Tibial artery (tissue), 4 donors: ENCODE measurements at regions not wholly inside any gene's neighbourhood (a gene's known extent, or its start where the extent isn't known, plus 50 kb on each side); places are given as distances from the start of the nearest gene placed in this dataset.

Source experiments
- DNase-seq, 2 donors: peaks; one replicate each; pipeline ENCODE4 v3.0.0-alpha.2; 2019
- H3K27ac ChIP-seq, 2 donors: fragments of 200-600 bp; sonication (generic) in 1 of 2; 1 replicate in 1 of 2; 2 replicates in 1 of 2; pipeline ENCODE4 v1.5.1; 2018 to 2019; ENCODE audit warnings: mild to moderate bottlenecking in 1 of 2
- H3K27me3 ChIP-seq, 2 donors: fragments of 200-600 bp; sonication (generic) in 1 of 2; one replicate each; pipeline versions ENCODE4 v1.5.1 to v1.6.0; 2016 to 2019
- H3K36me3 ChIP-seq, 3 donors: fragments of 200-600 bp; sonication (generic) in 2 of 3; one replicate each; pipeline ENCODE4 v1.5.1; 2016 to 2019; ENCODE audit warnings: mild to moderate bottlenecking in 2 of 3
- H3K4me1 ChIP-seq, 4 donors: fragments of 200-600 bp; sonication (generic) in 2 of 4; 1 replicate in 3 of 4; 2 replicates in 1 of 4; pipeline ENCODE4 v1.5.1; 2016 to 2019
- H3K4me3 ChIP-seq, 2 donors: fragments of 200-600 bp; sonication (generic) in 1 of 2; 1 replicate in 1 of 2; 2 replicates in 1 of 2; pipeline ENCODE4 v1.5.1; 2018 to 2019; ENCODE audit warnings: mild to moderate bottlenecking in 2 of 2
- H3K9me3 ChIP-seq, 3 donors: fragments of 200-600 bp; sonication (generic) in 1 of 3; one replicate each; pipeline ENCODE4 v1.5.1; 2016 to 2019
- intact Hi-C: fragments of 100-400 bp; cut with DNase I; formaldehyde crosslinking; loops from one replicate; pipeline ENCODE4 v1.15.0; 2023; ENCODE audit warnings: low total_unique reads
- TF ChIP-seq, protein P1 (sequence below), 2 experiments: fragments of 200-600 bp in 1 of 2; fragments of 450-650 bp in 1 of 2; IDR thresholded peaks; one replicate each; pipeline ENCODE4 v1.5.1; 2017 to 2019; ENCODE audit warnings: antibody characterized with exemption in 2 of 2, mild to moderate bottlenecking in 1 of 2, moderate library complexity in 1 of 2

DNA sequence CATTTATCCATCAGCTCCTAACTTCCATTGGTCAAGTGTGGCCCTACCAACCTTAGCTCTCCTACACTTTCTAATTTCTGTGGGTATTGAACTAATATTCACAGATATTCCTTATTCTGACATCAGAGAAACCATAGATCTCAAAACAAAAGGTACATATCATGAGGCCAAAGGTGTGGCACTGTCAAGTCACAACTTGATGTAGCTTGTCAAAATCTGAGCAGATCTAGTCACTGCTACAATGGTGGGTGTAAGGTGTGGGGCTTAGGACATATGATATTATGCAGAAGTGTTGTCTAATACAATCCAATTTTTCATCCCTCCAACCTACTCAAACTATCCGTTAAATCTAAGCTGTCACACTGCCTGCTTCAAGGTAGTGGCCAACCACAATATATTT lies 114.0 kb upstream of the FAR2 start:
- intact Hi-C loops: no loop called here
- Histone ChIP-seq H3K4me3 (no peak overlapping the region), H3K27ac (no peak overlapping the region), H3K36me3 (no peaks in the 10 kb centered on the region), H3K27me3 (no peaks in the 10 kb centered on the region), H3K9me3 (no peaks in the 10 kb centered on the region), H3K4me1 (no peaks in the 10 kb centered on the region)
- TF ChIP-seq, protein P1, sequence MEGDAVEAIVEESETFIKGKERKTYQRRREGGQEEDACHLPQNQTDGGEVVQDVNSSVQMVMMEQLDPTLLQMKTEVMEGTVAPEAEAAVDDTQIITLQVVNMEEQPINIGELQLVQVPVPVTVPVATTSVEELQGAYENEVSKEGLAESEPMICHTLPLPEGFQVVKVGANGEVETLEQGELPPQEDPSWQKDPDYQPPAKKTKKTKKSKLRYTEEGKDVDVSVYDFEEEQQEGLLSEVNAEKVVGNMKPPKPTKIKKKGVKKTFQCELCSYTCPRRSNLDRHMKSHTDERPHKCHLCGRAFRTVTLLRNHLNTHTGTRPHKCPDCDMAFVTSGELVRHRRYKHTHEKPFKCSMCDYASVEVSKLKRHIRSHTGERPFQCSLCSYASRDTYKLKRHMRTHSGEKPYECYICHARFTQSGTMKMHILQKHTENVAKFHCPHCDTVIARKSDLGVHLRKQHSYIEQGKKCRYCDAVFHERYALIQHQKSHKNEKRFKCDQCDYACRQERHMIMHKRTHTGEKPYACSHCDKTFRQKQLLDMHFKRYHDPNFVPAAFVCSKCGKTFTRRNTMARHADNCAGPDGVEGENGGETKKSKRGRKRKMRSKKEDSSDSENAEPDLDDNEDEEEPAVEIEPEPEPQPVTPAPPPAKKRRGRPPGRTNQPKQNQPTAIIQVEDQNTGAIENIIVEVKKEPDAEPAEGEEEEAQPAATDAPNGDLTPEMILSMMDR (IDR thresholded peaks at IDR 0.05): no peak
- no peak for DNase-seq

DNA sequence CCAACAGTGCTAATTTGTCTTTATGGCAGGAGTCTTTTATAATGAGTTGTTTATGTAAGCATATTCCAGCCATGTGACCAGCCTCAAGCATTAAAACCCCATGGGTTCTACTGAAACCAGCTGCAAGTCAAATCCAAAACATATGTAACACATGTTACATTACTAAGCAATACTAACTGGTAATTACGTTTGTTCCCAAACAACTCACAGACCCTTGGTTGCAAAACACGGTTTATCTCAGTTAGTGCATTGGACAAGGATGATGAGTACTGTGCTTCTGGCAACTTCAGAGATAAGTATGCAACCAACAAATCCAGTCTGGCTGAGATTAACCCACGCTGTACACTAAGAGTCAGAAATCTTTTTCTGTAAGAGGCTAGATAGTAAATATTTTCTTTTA lies 110.1 kb upstream of the FAR2 start:
- no peaks in the 10 kb centered on the region for H3K9me3 ChIP-seq
- no peaks in the 10 kb centered on the region for H3K36me3 ChIP-seq
- no peak overlapping the region for H3K4me3 ChIP-seq

DNA sequence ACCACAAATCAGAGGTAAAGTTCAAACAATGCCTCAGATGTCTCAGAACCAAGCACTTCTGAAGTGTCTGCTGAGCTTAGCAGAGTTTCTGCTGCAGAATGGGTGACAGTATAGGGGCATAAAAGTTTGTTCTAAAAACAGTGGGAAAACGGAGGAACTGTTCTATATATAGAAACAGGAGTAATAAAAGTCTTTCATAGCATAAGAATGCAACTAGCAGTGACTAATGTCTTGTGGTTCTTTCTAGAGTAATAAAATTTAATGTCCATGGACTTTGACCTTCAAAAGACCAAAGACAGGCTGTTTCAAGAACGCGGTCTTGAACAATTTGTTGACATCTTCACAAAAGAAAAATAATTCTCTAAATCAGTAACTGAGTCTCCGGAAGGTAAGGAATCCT lies 107.5 kb upstream of the FAR2 start:
- intact Hi-C loops: no loop called here
- Histone ChIP-seq H3K27me3 (no peaks in the 10 kb centered on the region), H3K4me1 (peaks cover 0 to 11% (median 5%) of the 10 kb centered on the region in 4 donors), H3K36me3 (no peaks in the 10 kb centered on the region), H3K27ac (no peak overlapping the region), H3K9me3 (no peaks in the 10 kb centered on the region), H3K4me3 (no peak overlapping the region)
- no peak for DNase-seq
- TF ChIP-seq, protein P1 (IDR thresholded peaks at IDR 0.05): no peak

More for the DNA sequence above, 110.1 kb upstream of the FAR2 start:
- Histone ChIP-seq H3K4me1 (peaks cover 0 to 11% (median 5%) of the 10 kb centered on the region in 4 donors), H3K27ac (no peak overlapping the region), H3K27me3 (no peaks in the 10 kb centered on the region)
- DNase-seq: no peak
- TF ChIP-seq, protein P1 (IDR thresholded peaks at IDR 0.05): no peak
- intact Hi-C loops: no loop called here

DNA sequence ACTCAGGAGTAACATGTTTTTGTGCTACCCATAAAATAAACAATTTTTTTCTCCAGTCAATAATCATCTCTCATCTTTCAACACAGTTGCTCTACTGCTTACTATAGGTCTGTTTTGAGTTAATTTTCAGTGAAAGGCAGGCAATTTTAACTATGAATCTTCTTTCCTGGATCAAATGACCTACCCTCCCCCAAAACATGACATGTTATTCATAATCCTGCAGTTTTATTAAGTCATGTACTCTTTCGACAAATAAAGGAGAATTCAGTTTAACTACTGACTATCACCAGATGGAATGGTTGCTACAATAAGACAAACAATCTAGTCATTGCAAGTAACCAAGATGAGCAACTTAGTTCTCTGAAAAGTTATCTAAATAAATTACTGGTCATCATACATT lies 106.0 kb upstream of the FAR2 start:
- intact Hi-C loops: no loop called here
- no peak for DNase-seq
- Histone ChIP-seq H3K36me3 (no peaks in the 10 kb centered on the region), H3K27ac (no peak overlapping the region), H3K4me3 (no peak overlapping the region), H3K27me3 (no peaks in the 10 kb centered on the region), H3K9me3 (no peaks in the 10 kb centered on the region), H3K4me1 (peaks cover 0 to 11% (median 5%) of the 10 kb centered on the region in 4 donors)
- TF ChIP-seq, protein P1 (IDR thresholded peaks at IDR 0.05): no peak

DNA sequence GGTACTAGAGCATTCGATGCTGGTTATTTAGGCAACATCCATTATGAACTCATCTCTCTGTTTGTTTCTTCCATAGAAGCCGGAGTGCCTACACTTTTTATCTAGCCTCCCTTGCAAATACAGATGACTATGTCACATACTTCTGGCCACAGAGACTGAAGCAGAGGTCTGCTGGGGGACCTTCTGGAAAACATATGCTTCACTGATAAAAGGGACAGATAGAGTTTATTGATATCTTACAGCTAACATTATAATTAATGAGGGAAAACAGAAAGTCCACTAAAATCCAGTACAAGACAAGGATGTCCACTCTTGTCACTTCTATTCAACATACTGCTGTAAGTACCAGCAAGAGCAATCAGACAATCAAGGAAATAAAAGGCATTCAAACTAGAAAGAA lies 104.3 kb upstream of the FAR2 start:
- intact Hi-C loops: no loop called here
- DNase-seq: no peak
- H3K27ac ChIP-seq: no peak overlapping the region
- H3K27me3 ChIP-seq: no peaks in the 10 kb centered on the region
- no peaks in the 10 kb centered on the region for H3K9me3 ChIP-seq
- TF ChIP-seq, protein P1 (IDR thresholded peaks at IDR 0.05): no peak
- no peaks in the 10 kb centered on the region for H3K36me3 ChIP-seq
- peaks cover 0 to 11% (median 5%) of the 10 kb centered on the region in 4 donors for H3K4me1 ChIP-seq
- no peak overlapping the region for H3K4me3 ChIP-seq

DNA sequence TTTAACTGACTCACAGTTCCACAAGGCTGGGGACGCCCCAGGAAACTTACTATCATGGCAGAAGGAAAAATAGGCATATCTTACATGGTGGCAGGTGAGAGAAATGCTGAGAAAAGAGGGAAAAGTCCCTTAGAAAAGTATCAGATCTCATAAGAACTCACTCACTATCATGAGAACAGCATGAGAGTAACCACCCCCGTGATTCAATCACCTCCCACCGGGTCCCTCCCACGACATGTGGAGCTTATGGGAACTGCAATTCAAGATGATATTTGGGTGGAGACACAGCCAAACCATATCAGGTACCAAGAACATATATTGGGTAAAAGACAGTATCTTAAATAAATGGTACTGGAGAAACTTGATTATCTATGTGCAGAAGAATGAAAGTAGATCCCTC lies 100.3 kb upstream of the FAR2 start:
- H3K36me3 ChIP-seq: no peaks in the 10 kb centered on the region
- no peaks in the 10 kb centered on the region for H3K9me3 ChIP-seq
- H3K4me3 ChIP-seq: no peak overlapping the region
- TF ChIP-seq, protein P1 (IDR thresholded peaks at IDR 0.05): no peak
- no peaks in the 10 kb centered on the region for H3K4me1 ChIP-seq
- intact Hi-C loops: no loop called here
- H3K27me3 ChIP-seq: no peaks in the 10 kb centered on the region
- DNase-seq: no peak
- no peak overlapping the region for H3K27ac ChIP-seq
